ENCODE measurements at regions not wholly inside any gene's neighbourhood (a gene's known extent, or its start where the extent isn't known, plus 50 kb on each side); places are given as distances from the start of the nearest gene placed in this dataset.

DNA sequence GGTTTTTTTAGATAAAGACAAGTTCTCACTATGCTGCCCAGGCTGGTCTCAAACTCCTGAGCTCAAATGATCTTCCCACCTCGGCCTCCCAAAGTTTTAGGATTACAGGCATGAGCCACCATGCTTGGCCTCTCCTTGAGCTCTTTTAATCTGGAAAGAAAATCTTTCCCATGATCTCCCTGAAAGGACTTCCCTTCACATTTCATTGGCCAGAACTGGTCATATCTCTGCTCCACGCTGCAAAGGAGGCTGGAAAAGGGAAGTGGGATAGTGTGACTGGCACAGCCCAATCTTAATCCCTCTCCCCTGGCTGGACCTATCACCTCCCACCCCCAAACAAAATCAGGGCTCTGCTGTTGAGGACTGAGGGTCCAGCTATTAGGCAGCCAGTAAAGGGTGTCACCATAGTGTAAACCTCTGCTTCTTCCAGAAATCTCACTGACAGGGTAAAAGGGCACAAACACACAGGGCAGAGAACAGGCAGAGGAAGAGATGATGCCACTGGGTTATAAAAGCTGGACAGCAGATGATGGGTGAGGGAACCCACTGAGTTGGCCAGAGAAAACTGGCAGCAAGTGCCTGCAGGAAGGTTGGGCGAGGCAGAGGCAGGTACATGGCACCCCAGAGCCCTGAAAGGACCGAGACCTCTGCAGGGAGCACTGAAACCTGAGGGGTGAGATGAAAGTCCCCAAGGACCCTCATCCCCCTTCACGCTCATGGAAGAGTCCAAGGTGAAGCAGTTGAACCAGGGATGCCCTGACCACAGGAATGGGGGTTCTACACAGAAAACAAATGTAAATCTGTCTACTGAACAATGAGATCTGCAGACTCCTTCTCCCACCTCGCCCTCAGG lies 83.1 kb upstream of the PTPN1 start:
- no peak for DNase-seq (ENCODE audit: low read depth)

DNA sequence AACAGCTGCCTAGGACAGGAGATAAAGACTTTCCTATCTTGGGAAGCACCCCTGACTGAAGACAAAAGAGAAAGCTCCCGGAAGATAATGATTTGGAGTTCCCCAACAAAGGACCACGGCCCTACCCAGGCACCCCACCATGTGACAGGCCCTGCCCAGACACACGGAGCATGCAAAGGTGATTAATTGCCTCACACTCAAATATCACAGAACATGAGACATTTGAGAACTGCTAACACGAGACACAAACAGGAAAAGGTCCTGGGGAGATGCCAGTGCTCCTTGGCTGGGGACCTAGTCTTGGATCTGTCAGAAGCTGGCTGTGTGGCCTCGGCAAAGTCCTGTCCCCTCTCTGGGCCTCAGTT lies 82.5 kb upstream of the PTPN1 start:
- no peak for DNase-seq (ENCODE audit: low read depth)

GRCh38 chr20:50428097-50428828 lies 81.9 kb upstream of the PTPN1 start:
- no peak for DNase-seq (ENCODE audit: low read depth)

DNA sequence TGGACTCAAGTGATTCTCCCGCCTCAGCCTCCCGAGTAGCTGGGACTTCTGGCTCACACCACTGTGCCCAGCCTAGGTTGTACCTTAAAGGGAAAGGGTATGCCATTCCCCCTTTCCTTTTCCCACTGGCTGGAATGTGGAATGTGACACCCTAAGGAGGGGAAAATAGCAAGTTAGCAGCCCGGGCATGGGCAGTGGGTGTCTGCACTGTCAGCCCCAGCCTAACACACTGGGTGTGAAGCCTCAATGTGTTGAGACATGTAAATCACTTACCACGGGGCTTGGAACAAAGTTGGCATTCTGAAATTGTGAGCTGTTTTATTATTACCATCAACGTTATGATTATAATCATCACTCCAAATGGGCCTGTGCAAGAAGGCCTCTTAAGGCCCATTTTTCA lies 80.8 kb upstream of the PTPN1 start:
- DNase-seq (ENCODE audit: low read depth) = no peak

DNA sequence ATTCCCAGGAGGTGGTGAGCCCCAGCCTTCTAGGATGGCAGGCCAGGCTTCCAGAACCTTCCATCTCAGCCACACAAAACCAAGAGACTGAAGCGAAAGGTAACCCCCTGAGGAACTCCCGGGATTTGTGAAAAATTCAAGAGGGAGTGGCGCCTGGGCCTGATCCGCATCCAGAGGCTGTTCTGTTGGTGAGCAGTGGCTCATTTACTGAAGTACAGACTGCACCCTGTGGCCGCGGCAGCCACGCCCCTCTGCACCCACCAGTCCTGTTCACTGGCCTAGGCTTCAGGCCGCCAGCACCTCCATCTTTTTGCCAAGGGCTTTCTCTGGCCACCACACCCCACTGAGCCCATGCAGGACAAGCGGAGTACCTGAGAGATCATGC lies 79.1 kb upstream of the PTPN1 start:
- no peak for DNase-seq (ENCODE audit: low read depth)

DNA sequence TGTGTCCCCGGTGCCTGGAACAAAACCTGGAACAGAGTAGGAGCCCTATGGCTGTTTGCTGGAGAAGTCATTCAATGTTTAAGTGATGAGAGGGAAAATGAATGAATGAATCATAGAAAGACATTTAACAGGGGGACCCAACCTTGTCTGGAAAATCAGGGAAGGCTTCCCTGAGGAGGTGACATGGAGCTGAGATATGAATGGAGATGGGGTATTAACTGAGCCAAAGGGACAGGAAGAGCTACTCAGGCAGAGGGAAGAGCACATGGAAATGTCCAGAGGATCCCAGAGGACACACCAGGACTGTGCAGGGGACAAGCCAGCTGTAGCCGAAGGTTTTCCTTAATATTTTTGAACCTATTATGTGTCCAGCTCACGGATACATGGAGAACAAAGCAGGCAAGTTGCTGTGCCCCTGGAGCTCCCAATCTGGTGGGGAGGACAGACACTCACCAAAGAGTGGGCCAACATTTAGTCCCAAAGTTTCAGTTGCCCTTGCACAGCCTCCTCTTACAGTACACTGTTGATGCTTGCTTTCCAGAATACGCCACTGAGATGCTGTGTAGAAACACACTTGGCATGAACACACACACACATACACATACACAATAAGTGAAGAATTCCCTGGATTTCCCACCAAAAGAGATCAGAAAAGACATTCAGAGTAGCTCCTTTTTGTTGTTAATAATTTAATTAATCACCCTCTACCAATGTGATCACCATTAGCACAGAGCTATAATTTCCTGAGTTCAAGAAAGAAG lies 77.0 kb upstream of the PTPN1 start:
- no peak for DNase-seq (ENCODE audit: low read depth)

GRCh38 chr20:50434321-50434652 lies 75.9 kb upstream of the PTPN1 start:
- DNase-seq (ENCODE audit: low read depth) = no peak

DNA sequence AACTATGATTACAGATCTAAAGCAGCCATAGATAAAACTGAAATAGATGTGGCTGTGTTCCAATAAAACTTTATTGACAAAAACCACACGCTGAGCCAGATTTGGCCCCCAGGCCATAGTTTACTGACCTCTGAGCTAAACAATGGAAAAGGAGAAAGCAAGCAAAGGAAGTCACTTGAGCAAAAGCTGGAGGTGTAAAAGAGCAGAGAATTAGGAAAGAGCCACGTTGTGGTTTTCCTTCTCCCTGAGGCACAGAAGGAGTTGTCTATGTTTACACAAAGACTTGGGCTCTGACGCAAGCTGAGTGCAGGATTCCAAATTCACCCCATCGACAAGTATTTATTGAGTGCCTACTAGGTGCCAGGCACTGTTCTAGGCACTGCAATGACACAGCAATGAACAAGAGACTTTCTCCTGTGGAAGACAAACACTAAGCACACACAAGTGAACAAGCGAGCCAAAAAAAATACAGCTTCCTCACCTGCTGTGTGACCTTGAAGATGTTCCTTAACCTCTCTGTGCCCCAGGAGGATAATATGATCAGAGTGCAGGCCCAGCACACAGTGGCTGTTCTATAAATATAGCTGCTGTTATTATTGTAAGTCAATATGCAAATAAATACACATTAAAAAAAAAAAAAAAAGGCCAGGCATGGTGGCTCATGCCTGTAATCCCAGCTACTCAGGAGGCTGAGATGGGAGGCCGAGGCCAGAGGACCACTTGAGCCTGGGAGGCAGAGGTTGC lies 75.4 kb upstream of the PTPN1 start:
- DNase-seq (ENCODE audit: low read depth) = no peak

DNA sequence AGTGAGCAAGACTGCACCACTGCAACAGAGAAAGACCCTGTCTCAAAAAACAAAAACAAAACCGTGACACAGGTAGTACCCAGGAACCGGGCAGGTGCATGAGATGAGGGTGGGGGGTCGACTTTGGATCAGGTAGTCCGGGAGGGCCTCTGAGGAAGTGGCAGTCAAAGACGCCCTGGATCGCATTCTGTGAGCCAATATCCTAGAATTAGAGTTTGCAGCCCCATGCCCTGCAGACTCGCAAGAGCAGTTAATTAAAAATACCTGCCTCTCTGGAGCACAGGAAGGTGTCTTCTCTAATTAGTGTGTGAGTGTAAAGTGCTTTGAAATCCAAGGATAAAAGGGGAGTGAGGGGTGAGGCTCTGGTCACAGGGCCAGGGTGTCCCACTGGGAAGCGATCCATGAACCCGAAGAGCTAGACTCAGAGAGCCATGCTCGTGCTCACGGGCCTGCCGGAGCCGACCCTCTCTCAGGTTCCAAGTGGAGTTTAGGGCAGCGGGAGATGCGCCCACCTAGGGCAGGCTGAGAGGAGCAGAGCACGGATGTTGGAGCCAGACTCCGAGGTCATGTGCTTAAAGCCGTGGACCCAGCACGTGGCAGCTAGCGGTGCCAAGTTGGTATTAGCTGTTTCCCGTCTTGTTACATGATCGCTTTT lies 74.7 kb upstream of the PTPN1 start:
- DNase-seq (ENCODE audit: low read depth) = no peak

DNA sequence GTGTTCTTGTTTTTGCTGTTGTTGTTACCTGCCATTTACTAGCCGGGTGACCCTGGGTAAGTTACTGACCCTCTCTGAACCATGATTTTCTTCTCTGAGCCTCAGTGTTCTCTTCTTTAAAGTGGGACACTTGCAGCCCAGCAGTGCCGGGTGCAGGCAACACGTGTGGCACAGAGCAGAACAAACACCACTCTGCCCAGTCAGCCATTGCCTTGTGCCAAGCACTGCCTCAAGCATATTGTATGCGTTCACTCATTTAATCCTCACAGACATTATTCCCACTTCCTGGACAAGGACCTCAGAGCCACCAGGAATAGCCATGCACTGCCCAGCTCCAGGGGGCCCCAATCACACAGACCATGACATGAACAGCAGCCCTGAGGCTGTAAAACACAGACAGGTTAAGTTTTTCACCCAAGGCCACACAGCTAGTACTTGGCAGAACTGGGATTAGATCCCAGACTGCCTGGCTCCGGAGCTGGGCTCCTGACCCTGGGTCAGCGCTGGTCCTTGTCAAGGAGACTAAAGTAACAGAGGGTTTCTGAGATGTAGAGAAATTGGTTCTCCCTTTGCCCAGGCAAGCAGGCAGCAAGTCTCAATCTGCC lies 74.0 kb upstream of the PTPN1 start:
- no peak for DNase-seq (ENCODE audit: low read depth)

- DNase-seq (ENCODE audit: low read depth) = no peak
These were observed 73.5 kb upstream of the PTPN1 start for GRCh38 chr20:50436696-50437095.

- no peak for DNase-seq (ENCODE audit: low read depth)
These were observed 71.2 kb upstream of the PTPN1 start for GRCh38 chr20:50438986-50439407.

- DNase-seq (ENCODE audit: low read depth) = no peak
These were observed 70.4 kb upstream of the PTPN1 start for GRCh38 chr20:50439539-50440453.

DNA sequence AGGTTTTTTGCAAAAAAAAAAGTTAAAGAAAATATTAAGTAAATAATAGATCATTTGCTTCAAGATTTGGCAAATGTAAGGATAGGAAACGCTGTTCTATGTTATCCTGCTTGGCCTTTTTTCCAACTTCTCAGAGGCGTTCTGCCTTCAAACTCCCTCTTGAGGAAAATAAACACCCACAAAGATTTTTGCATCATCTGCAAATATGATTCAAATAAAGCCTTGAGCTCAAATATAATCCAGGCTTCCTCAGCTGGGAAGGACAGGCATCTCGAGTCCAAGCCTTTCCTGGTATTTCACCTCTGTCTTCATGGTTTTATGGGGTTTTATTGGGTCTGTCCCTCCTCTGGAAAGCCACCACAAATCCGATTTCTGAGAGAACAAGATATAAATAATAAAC lies 67.7 kb upstream of the PTPN1 start:
- no peak for DNase-seq (ENCODE audit: low read depth)

GRCh38 chr20:50445354-50446151 lies 64.6 kb upstream of the PTPN1 start:
- no peak for DNase-seq (ENCODE audit: low read depth)

GRCh38 chr20:50446351-50447101 lies 63.7 kb upstream of the PTPN1 start:
- no peak for DNase-seq (ENCODE audit: low read depth)

GRCh38 chr20:50447102-50447804 lies 62.9 kb upstream of the PTPN1 start:
- no peak for DNase-seq (ENCODE audit: low read depth)

GRCh38 chr20:50447817-50448216 lies 62.4 kb upstream of the PTPN1 start:
- DNase-seq (ENCODE audit: low read depth) = no peak
